HG03342 (cell line): ENCODE measurements at regions not wholly inside any gene's neighbourhood (a gene's known extent, or its start where the extent isn't known, plus 50 kb on each side); places are given as distances from the start of the nearest gene placed in this dataset.
"Not testable (repeated sequence)": the region's sequence is repeated elsewhere in the genome, so short reads cannot be mapped to it uniquely, and the experiment has no call there.

Experiments
- ATAC-seq: cut with Tn5 transposase; IDR thresholded peaks from one replicate; pipeline ENCODE4 v1.9.1; 2021; ENCODE audit warnings: mild to moderate bottlenecking, moderate library complexity; ENCODE audit not compliant: unreplicated experiment

GRCh38 chr2:44051593-44052347 is 56.0 kb upstream of the LRPPRC start:
- no peak for ATAC-seq

- ATAC-seq = no peak
Observed at GRCh38 chr2:44052584-44052983, 56.8 kb upstream of the LRPPRC start.

- ATAC-seq = no peak
Observed at GRCh38 chr2:44053052-44053451, 57.3 kb upstream of the LRPPRC start.

GRCh38 chr2:44053456-44053855 is 57.7 kb upstream of the LRPPRC start:
- no peak for ATAC-seq

- no peak for ATAC-seq
Observed at GRCh38 chr2:44055229-44055628, 59.4 kb upstream of the LRPPRC start.

- no peak for ATAC-seq
Observed at GRCh38 chr2:44055664-44056063, 59.9 kb upstream of the LRPPRC start.

- no peak for ATAC-seq
Observed at GRCh38 chr2:44056947-44057346, 61.2 kb upstream of the LRPPRC start.

- ATAC-seq = not testable (repeated sequence)
Observed at GRCh38 chr2:44060286-44060685, 64.5 kb upstream of the LRPPRC start.

- no peak for ATAC-seq
Observed at GRCh38 chr2:44060990-44061389, 65.2 kb upstream of the LRPPRC start.

- ATAC-seq = no peak
Observed at GRCh38 chr2:44061469-44061868, 65.7 kb upstream of the LRPPRC start.

GRCh38 chr2:44061876-44062275 is 66.1 kb upstream of the LRPPRC start:
- no peak for ATAC-seq

GRCh38 chr2:44063033-44063432 is 67.2 kb upstream of the LRPPRC start:
- no peak for ATAC-seq

- ATAC-seq = not testable (repeated sequence)
Observed at GRCh38 chr2:44064281-44064680, 68.5 kb upstream of the LRPPRC start.

- not testable (repeated sequence) for ATAC-seq
Observed at GRCh38 chr2:44067012-44067790, 71.4 kb upstream of the LRPPRC start.

- ATAC-seq = not testable (repeated sequence)
Observed at GRCh38 chr2:44067791-44068181, 72.0 kb upstream of the LRPPRC start.

- ATAC-seq = no peak
Observed at GRCh38 chr2:44071454-44072046, 75.8 kb upstream of the LRPPRC start.

GRCh38 chr2:44073667-44074066 is 77.9 kb upstream of the LRPPRC start:
- not testable (repeated sequence) for ATAC-seq

- ATAC-seq = not testable (repeated sequence)
Observed at GRCh38 chr2:44074795-44075194, 79.0 kb upstream of the LRPPRC start.

- no peak for ATAC-seq
Observed at GRCh38 chr2:44075541-44075940, 79.8 kb upstream of the LRPPRC start.

- ATAC-seq = no peak
Observed at GRCh38 chr2:44077942-44078511, 82.2 kb upstream of the LRPPRC start.

- ATAC-seq = no peak
Observed at GRCh38 chr2:44079686-44080085, 83.9 kb upstream of the LRPPRC start.
